ENCODE measurements at regions not wholly inside any gene's neighbourhood (a gene's known extent, or its start where the extent isn't known, plus 50 kb on each side); places are given as distances from the start of the nearest gene placed in this dataset.
A peak's percentile ranks its signal among the peaks of the same experiment; 100 is the strongest.

GRCh38 chr13:64506246-64506645 lies 2723.9 kb downstream of the PCDH9 start:
- TF ChIP-seq CTCF (IDR thresholded peaks at IDR 0.05) = no peak
- Mint-ChIP-seq H3K9me3 (peaks cover 8% of the 10 kb centered on the region), H3K4me1 (ENCODE audit: low read depth) (peaks cover 13% of the 10 kb centered on the region), H3K27ac (0 out of 2 replicates have a peak overlapping the region, but pooled peaks have one; percentile 18), H3K36me3 (ENCODE audit: low read depth) (no peaks in the 10 kb centered on the region), H3K4me3 (no peak overlapping the region; the same call in 1 of the 2 replicates), H3K27me3 (ENCODE audit: insufficient read depth) (no peaks in the 10 kb centered on the region; the same call in 1 of the 2 replicates)
- DNase-seq = no peak

- Mint-ChIP-seq H3K27me3 (ENCODE audit: insufficient read depth) (no peaks in the 10 kb centered on the region; the same call in 1 of the 2 replicates), H3K4me1 (ENCODE audit: low read depth) (peaks cover 13% of the 10 kb centered on the region), H3K27ac (0 out of 2 replicates have a peak overlapping the region, but pooled peaks have one; percentile 18), H3K36me3 (ENCODE audit: low read depth) (no peaks in the 10 kb centered on the region), H3K4me3 (no peak overlapping the region), H3K9me3 (peaks cover 8% of the 10 kb centered on the region)
- no peak for TF ChIP-seq CTCF (IDR thresholded peaks at IDR 0.05)
- DNase-seq = peak; percentile 86
Measured at GRCh38 chr13:64505336-64505910, 2724.7 kb downstream of the PCDH9 start.

DNA sequence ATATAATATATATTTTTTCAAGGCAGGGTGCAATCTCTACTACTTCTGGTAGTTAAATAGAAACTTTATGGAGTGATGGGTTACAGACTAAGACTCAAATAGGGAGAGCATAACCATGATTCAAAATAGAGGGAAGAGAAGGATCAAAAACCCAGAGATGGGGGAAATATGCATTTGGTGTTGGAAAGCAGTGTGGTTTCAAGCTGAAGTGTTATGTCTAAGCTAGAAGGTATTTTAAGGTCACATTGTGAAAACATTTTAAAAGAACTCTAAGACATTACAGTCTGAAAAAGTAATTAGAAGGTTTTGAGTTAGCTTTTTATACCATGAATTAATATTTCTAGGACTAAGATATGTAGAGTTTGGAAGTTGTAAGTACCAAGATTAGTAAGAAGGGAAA lies 2741.4 kb downstream of the PCDH9 start:
- peaks cover 13% of the 10 kb centered on the region for H3K4me1 Mint-ChIP-seq (ENCODE audit: low read depth)
- H3K4me3 Mint-ChIP-seq = peak overlapping the region; percentile 28; the same call in 1 of the 2 replicates
- H3K27me3 Mint-ChIP-seq (ENCODE audit: insufficient read depth) = no peaks in the 10 kb centered on the region
- no peaks in the 10 kb centered on the region for H3K9me3 Mint-ChIP-seq
- no peaks in the 10 kb centered on the region for H3K36me3 Mint-ChIP-seq (ENCODE audit: low read depth)
- no peak for TF ChIP-seq CTCF (IDR thresholded peaks at IDR 0.05)
- no peak overlapping the region for H3K27ac Mint-ChIP-seq
- DNase-seq = peak; percentile 20

DNA sequence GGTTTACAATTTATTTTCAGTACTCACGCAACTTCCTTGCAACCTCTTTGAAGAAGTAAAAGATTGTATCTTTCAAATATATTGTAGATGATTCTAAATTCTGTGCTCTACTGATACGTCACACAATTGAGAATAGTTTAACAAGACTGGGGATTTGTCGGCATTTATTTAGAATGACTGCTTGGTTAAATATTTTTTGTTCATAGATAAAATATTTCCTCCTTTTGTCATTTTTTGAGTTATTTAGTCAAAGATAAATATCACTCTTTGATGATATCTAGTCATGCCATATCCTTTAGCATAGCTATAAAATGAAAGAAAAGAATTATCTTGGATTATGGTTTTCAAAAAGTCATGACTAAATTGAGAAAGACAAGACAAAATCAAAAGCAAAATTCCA lies 2747.8 kb downstream of the PCDH9 start:
- peaks cover under 1% of the 10 kb centered on the region; the same call in 1 of the 2 replicates for H3K36me3 Mint-ChIP-seq (ENCODE audit: low read depth)
- peak overlapping the region; percentile 45; the same call in 1 of the 2 replicates for H3K4me3 Mint-ChIP-seq
- DNase-seq = peak; percentile 47
- H3K4me1 Mint-ChIP-seq (ENCODE audit: low read depth) = peaks cover 42% of the 10 kb centered on the region
- peak overlapping the region; percentile 11; the same call in 1 of the 2 replicates for H3K27ac Mint-ChIP-seq
- H3K9me3 Mint-ChIP-seq = no peaks in the 10 kb centered on the region
- H3K27me3 Mint-ChIP-seq (ENCODE audit: insufficient read depth) = no peaks in the 10 kb centered on the region
- no peak for TF ChIP-seq CTCF (IDR thresholded peaks at IDR 0.05)

GRCh38 chr13:64480672-64481071 lies 2749.5 kb downstream of the PCDH9 start:
- Mint-ChIP-seq H3K9me3 (peaks cover 7% of the 10 kb centered on the region; the same call in 1 of the 2 replicates), H3K27me3 (ENCODE audit: insufficient read depth) (no peaks in the 10 kb centered on the region), H3K36me3 (ENCODE audit: low read depth) (peaks cover 11% of the 10 kb centered on the region; the same call in 1 of the 2 replicates), H3K4me1 (ENCODE audit: low read depth) (peaks cover 42% of the 10 kb centered on the region), H3K27ac (no peak overlapping the region; the same call in 1 of the 2 replicates), H3K4me3 (no peak overlapping the region)
- DNase-seq = no peak
- no peak for TF ChIP-seq CTCF (IDR thresholded peaks at IDR 0.05)
